Endodermal cell (in vitro differentiated cells): ENCODE measurements at regions not wholly inside any gene's neighbourhood (a gene's known extent, or its start where the extent isn't known, plus 50 kb on each side); places are given as distances from the start of the nearest gene placed in this dataset.

Source experiments
- DNase-seq: peaks from one replicate; pipeline ENCODE4 v3.0.0-alpha.2; 2017
- H3K27ac ChIP-seq: 2 replicates; pipeline ENCODE4 v1.5.1; 2013; ENCODE audit warnings: mild to moderate bottlenecking, low read depth, low read length, moderate library complexity
- H3K27me3 ChIP-seq: 2 replicates; pipeline ENCODE4 v1.6.1; 2013; ENCODE audit warnings: mild to moderate bottlenecking, low read length, moderate library complexity; ENCODE audit not compliant: insufficient read depth, control insufficient read depth, poor library complexity, severe bottlenecking
- H3K36me3 ChIP-seq: 2 replicates; pipeline ENCODE4 v1.7.0; 2013; ENCODE audit warnings: mild to moderate bottlenecking, low read length, moderate library complexity; ENCODE audit not compliant: control insufficient read depth, insufficient read depth
- H3K4me1 ChIP-seq: one replicate; pipeline ENCODE4 v1.7.0; 2013; ENCODE audit warnings: low read length; ENCODE audit not compliant: control insufficient read depth, insufficient read depth
- H3K4me3 ChIP-seq: 2 replicates; pipeline ENCODE4 v1.5.1; 2013; ENCODE audit warnings: mild to moderate bottlenecking, low read length, moderate library complexity
- H3K9ac ChIP-seq: 2 replicates; pipeline ENCODE4 v1.6.1; 2013; ENCODE audit warnings: mild to moderate bottlenecking, low read length, moderate library complexity; ENCODE audit not compliant: poor library complexity, severe bottlenecking; ENCODE audit errors: extremely low read depth
- H3K9me3 ChIP-seq: 2 replicates; pipeline ENCODE4 v1.6.1; 2013; ENCODE audit warnings: mild to moderate bottlenecking, low read length, moderate library complexity; ENCODE audit not compliant: control insufficient read depth
- H3K27ac Mint-ChIP-seq: 2 replicates; pipeline ENCODE4 v1.8.0; 2020; ENCODE audit warnings: mixed read lengths
- H3K27me3 Mint-ChIP-seq: 2 replicates; pipeline ENCODE4 v1.8.0; 2021; ENCODE audit warnings: mild to moderate bottlenecking, mixed read lengths; ENCODE audit not compliant: insufficient read depth
- H3K36me3 Mint-ChIP-seq: 2 replicates; pipeline ENCODE4 v1.8.0; 2020; ENCODE audit warnings: low read depth, mixed read lengths
- H3K4me1 Mint-ChIP-seq: 2 replicates; pipeline ENCODE4 v1.8.0; 2020; ENCODE audit warnings: mixed read lengths
- H3K4me3 Mint-ChIP-seq: 2 replicates; pipeline ENCODE4 v1.8.0; 2020; ENCODE audit warnings: mild to moderate bottlenecking, moderate library complexity, mixed read lengths
- H3K9me3 Mint-ChIP-seq: 2 replicates; pipeline ENCODE4 v1.8.0; 2020; ENCODE audit warnings: mild to moderate bottlenecking, mixed read lengths
- CTCF ChIP-seq: fragments of 200-600 bp; sonication (generic); conservative IDR thresholded peaks from 2 replicates; pipeline ENCODE4 v1.5.0; 2021; ENCODE audit warnings: antibody characterized with exemption, mild to moderate bottlenecking
- WGBS, 2 experiments: methylation state at CpG; one replicate each; pipeline versions ENCODE4 v1.1.5 to v1.1.7; 2013; ENCODE audit warnings: missing lambda C conversion rate in 2 of 2, mixed read lengths in 1 of 2; ENCODE audit not compliant: insufficient coverage in 1 of 2, insufficient read length in 1 of 2; 5-methylcytosine and 5-hydroxymethylcytosine counted together

GRCh38 chr12:114479831-114480230 lies 73.9 kb upstream of the TBX5 start:
- Mint-ChIP-seq H3K4me3 (peak overlapping the region; percentile 62), H3K4me1 (peaks cover 21% of the 10 kb centered on the region), H3K36me3 (no peaks in the 10 kb centered on the region), H3K27ac (no peak overlapping the region), H3K27me3 (peaks cover 86% of the 10 kb centered on the region), H3K9me3 (peaks cover 3% of the 10 kb centered on the region)
- no peaks in the 10 kb centered on the region for H3K9me3 ChIP-seq
- peaks cover 10% of the 10 kb centered on the region for H3K4me1 ChIP-seq
- H3K9ac ChIP-seq: no peak overlapping the region
- TF ChIP-seq CTCF: no peak
- peak overlapping the region; percentile 72 for H3K4me3 ChIP-seq
- 0 to 4% methylated on average over 7 to 22 of the region's 22 CpGs for WGBS, 2 experiments
- no peak overlapping the region for H3K27ac ChIP-seq
- no peaks in the 10 kb centered on the region for H3K36me3 ChIP-seq
- peaks cover 85% of the 10 kb centered on the region for H3K27me3 ChIP-seq
- peak; percentile 87 for DNase-seq

GRCh38 chr12:114478865-114479264 lies 72.9 kb upstream of the TBX5 start:
- no peak overlapping the region for H3K4me3 ChIP-seq
- DNase-seq: no peak
- no peak overlapping the region for H3K27ac Mint-ChIP-seq
- no peaks in the 10 kb centered on the region for H3K9me3 ChIP-seq
- 50 to 71% methylated on average over 2 to 5 of the region's 5 CpGs for WGBS, 2 experiments
- H3K27me3 ChIP-seq: peaks cover 87% of the 10 kb centered on the region
- H3K4me3 Mint-ChIP-seq: peak overlapping the region; percentile 62
- peaks cover 21% of the 10 kb centered on the region for H3K4me1 Mint-ChIP-seq
- no peak overlapping the region for H3K27ac ChIP-seq
- H3K36me3 ChIP-seq: no peaks in the 10 kb centered on the region
- H3K4me1 ChIP-seq: peaks cover 10% of the 10 kb centered on the region
- no peak overlapping the region for H3K9ac ChIP-seq
- no peaks in the 10 kb centered on the region for H3K36me3 Mint-ChIP-seq
- no peak for TF ChIP-seq CTCF
- no peaks in the 10 kb centered on the region for H3K9me3 Mint-ChIP-seq
- H3K27me3 Mint-ChIP-seq: peaks cover 93% of the 10 kb centered on the region

- no peak overlapping the region for H3K9ac ChIP-seq
- Mint-ChIP-seq H3K36me3 (no peaks in the 10 kb centered on the region), H3K9me3 (no peaks in the 10 kb centered on the region), H3K4me1 (peaks cover 21% of the 10 kb centered on the region), H3K27me3 (peaks cover 92% of the 10 kb centered on the region), H3K4me3 (no peak overlapping the region), H3K27ac (no peak overlapping the region)
- no peaks in the 10 kb centered on the region for H3K36me3 ChIP-seq
- no peak for TF ChIP-seq CTCF
- H3K9me3 ChIP-seq: no peaks in the 10 kb centered on the region
- peaks cover 87% of the 10 kb centered on the region for H3K27me3 ChIP-seq
- no peak for DNase-seq
- peaks cover 10% of the 10 kb centered on the region for H3K4me1 ChIP-seq
- 28 to 37% methylated on average over 5 of the region's 5 CpGs for WGBS, 2 experiments
- no peak overlapping the region for H3K27ac ChIP-seq
- H3K4me3 ChIP-seq: no peak overlapping the region
These were observed 72.0 kb upstream of the TBX5 start for GRCh38 chr12:114477989-114478395.
